GM23248 (cell line): ENCODE measurements at regions not wholly inside any gene's neighbourhood (a gene's known extent, or its start where the extent isn't known, plus 50 kb on each side); places are given as distances from the start of the nearest gene placed in this dataset.

Source experiments
- EZH2 ChIP-seq: fragments of 200-600 bp; sonication (generic); IDR thresholded peaks from 2 replicates; pipeline ENCODE4 v1.6.1; 2018; ENCODE audit warnings: antibody characterized with exemption, mild to moderate bottlenecking; ENCODE audit not compliant: insufficient read depth, poor library complexity, severe bottlenecking
- EZH2phosphoT487 ChIP-seq: fragments of 200-600 bp; sonication (generic); IDR thresholded peaks from 2 replicates; pipeline ENCODE4 v1.6.1; 2018; ENCODE audit warnings: antibody characterized with exemption, moderate library complexity, mild to moderate bottlenecking, low read depth; ENCODE audit not compliant: insufficient read depth

- TF ChIP-seq EZH2: no peak
- TF ChIP-seq EZH2phosphoT487: no peak
These were observed 226.3 kb upstream of the ZNF32 start for GRCh38 chr10:43874984-43875383.
